LNCAP (cell line): ENCODE measurements at regions not wholly inside any gene's neighbourhood (a gene's known extent, or its start where the extent isn't known, plus 50 kb on each side); places are given as distances from the start of the nearest gene placed in this dataset.

Source experiments
- TF ChIP-seq, protein P1 (sequence below): fragments of 450-650 bp; IDR thresholded peaks from 2 replicates; pipeline ENCODE4 v1.5.1; 2017; ENCODE audit warnings: mild to moderate bottlenecking

DNA sequence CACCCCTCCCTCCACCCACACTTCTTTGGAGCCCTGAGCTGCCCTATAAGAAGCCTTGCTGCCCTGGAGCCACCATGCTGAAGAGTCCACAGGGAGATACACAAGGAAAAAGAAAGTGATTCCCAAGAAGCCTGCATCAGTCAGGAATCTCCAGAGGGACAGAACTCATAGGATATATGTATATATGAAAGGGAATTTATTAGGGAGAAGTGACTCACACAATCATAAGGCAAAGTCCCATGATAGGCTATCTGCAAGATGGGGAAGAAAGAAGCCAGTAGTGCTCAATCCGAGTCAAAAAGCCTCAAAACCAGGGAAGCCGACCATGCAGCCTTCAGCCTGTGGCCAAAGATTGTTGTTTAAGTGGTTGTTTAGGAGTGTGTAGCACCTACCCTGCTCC is 87.9 kb downstream of the TMEM114 start:
- TF ChIP-seq, protein P1, sequence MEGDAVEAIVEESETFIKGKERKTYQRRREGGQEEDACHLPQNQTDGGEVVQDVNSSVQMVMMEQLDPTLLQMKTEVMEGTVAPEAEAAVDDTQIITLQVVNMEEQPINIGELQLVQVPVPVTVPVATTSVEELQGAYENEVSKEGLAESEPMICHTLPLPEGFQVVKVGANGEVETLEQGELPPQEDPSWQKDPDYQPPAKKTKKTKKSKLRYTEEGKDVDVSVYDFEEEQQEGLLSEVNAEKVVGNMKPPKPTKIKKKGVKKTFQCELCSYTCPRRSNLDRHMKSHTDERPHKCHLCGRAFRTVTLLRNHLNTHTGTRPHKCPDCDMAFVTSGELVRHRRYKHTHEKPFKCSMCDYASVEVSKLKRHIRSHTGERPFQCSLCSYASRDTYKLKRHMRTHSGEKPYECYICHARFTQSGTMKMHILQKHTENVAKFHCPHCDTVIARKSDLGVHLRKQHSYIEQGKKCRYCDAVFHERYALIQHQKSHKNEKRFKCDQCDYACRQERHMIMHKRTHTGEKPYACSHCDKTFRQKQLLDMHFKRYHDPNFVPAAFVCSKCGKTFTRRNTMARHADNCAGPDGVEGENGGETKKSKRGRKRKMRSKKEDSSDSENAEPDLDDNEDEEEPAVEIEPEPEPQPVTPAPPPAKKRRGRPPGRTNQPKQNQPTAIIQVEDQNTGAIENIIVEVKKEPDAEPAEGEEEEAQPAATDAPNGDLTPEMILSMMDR, result no peak

DNA sequence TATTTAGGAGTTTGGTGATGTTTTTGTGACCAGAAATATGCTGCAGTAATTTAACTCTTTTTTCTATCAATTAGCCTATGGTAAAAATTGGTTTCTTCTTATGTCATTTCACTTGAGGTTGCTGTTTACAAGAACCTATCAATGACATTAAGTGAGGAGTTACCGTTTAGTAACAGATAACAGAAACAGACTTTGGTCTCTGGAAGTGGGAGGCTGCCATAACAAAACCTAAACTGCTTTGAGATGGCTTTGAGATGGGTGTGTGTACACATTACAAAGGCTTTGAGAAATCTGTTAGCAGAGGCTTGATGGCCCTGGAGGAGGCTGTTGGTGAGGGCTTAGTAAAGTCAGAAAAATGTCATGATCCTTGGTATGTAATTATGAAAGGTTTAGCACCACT is 90.0 kb downstream of the TMEM114 start:
- TF ChIP-seq, protein P1, result no peak

DNA sequence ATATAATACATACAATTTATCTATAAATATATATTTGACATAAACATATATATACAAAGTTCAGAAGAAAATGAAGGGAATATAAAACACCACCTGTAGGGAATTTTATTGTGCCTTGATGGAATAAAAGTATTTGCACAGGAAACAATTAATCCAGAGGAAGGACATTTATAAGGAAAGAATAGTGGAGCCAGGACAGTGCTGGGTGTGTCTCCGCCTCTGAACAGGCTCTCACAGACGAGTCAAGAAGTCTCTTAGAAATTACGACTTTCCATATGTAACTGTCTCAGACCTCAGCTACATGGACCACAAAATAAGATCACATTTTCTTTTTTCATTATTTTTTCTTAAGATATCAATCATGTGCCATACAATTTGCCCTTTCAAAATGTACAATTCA is 93.9 kb downstream of the TMEM114 start:
- TF ChIP-seq, protein P1, result no peak

DNA sequence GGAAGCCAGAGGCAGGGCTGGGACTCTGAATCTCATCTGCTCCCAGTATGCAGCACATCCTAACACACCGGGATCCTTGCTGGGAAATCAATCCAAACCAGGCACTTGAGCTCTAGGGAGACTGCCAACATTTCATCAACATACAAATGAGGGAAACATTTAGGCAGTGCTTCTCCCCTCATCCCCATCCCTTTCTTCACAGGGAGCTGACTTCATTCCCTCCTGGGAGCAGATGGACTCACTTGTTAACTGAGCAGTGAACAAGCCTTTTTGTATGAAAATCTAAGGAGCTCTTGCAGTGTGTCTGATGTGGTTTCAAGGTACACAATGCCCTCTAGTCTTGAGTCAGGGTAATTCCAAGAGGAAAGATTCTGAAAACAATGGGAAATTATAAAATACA is 96.3 kb downstream of the TMEM114 start:
- TF ChIP-seq, protein P1, result no peak

DNA sequence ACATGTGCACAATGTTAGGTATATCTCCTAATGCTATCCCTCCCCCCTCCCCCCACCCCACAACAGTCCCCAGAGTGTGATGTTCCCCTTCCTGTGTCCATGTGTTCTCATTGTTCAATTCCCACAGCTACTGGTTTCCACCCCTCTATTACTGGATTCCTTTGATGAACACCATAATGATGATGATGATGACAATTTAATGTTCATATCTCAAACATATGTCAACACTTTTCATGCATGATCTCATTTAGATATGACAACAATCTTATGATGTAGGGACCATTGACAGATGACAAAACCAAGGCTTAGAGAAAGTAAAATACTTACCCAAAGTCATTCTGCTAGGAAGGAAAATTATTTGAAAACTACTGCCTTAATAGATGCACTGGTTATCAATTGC is 97.6 kb downstream of the TMEM114 start:
- TF ChIP-seq, protein P1, result no peak

DNA sequence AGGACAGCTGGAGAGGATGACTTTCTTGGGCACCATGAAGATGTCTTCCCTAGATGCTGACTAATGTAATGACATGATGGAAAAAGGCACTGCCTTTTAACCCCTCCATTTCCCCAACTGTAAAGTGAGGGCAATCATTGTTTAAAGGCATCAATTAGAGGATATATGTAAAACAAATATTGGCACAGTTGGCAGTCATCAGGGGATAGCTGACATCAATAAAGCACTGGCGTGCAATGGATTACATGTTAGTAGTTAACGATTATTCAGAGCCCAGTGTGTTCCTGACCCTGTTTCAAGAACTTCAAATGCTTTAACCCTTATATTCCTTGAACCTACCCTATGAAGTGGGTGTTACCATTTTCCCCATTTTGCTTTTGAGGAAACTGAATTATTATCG is 100.7 kb downstream of the TMEM114 start:
- TF ChIP-seq, protein P1, result no peak

DNA sequence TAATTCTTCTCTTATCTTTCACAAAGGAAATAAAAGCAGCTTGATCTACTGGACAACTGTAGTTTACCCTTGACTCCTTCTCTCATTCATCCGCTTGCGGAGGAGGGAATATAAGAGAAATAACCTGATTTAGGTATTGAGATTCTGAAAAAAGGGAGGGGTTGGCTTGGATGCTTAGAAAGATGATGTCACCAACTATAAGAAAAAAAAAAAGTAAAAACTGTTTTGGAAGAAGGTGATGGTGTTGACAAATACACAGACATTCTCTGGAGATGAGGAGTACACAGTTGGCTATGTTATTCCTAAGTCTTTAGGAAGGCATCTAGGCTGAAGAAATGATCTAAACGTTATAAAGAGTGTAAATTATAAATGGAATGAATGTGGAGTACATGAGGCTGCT is 103.3 kb downstream of the TMEM114 start:
- TF ChIP-seq, protein P1, result no peak

DNA sequence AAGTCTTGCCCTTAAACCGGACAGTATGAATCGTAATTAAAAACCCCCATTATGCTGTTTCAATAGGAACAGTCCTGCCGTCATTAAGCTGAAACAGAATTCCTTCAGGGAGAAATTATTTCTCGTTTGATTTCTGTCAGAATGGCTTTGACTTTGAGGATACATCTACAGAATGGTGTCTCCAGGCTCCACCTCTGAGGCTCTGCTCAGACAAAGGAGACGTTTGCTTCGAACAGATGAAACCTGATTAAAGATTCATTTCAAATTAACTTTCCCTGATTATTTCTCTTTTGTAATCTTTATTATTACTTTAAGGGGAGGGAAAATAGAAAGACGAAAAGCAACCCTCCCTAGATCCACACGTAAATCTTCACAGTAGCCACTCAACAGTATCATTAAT is 106.9 kb downstream of the TMEM114 start:
- TF ChIP-seq, protein P1, result no peak
